OCI-LY1 (cell line): ENCODE measurements at regions not wholly inside any gene's neighbourhood (a gene's known extent, or its start where the extent isn't known, plus 50 kb on each side); places are given as distances from the start of the nearest gene placed in this dataset.

ENCODE experiments used
- H2AFZ ChIP-seq: fragments of 200-600 bp; sonication (generic), shearing (Covaris generic); 2 replicates; pipeline ENCODE4 v1.6.0; 2014; ENCODE audit warnings: antibody characterized with exemption, mild to moderate bottlenecking, low read length
- H3F3A ChIP-seq: fragments of 200-600 bp; sonication (generic), shearing (Covaris generic); 2 replicates; pipeline ENCODE4 v1.6.0; 2014; ENCODE audit warnings: mild to moderate bottlenecking, antibody characterized with exemption, low read length, moderate library complexity; ENCODE audit not compliant: insufficient read depth
- H3K27ac ChIP-seq: fragments of 200-600 bp; sonication (generic); 2 replicates; pipeline ENCODE4 v1.5.1; 2014; ENCODE audit warnings: low read length, mixed run types, mild to moderate bottlenecking, low read depth; ENCODE audit not compliant: poor library complexity, severe bottlenecking
- H3K27me3 ChIP-seq: fragments of 200-600 bp; sonication (generic); 2 replicates; pipeline ENCODE4 v1.6.0; 2014; ENCODE audit warnings: antibody characterized with exemption, mild to moderate bottlenecking, low read length, moderate library complexity; ENCODE audit not compliant: insufficient read depth
- H3K36me3 ChIP-seq: fragments of 200-600 bp; sonication (generic); 2 replicates; pipeline ENCODE4 v1.6.1; 2014; ENCODE audit warnings: mild to moderate bottlenecking, antibody characterized with exemption, low read length, moderate library complexity, mixed read lengths; ENCODE audit not compliant: insufficient read depth
- H3K4me1 ChIP-seq: fragments of 200-600 bp; sonication (generic); 2 replicates; pipeline ENCODE4 v1.5.1; 2014; ENCODE audit warnings: mild to moderate bottlenecking, low read length, moderate library complexity; ENCODE audit not compliant: insufficient read depth, severe bottlenecking
- H3K4me2 ChIP-seq: fragments of 200-600 bp; sonication (generic), shearing (Covaris generic); 2 replicates; pipeline ENCODE4 v1.6.1; 2014; ENCODE audit warnings: low read length
- H3K4me3 ChIP-seq: fragments of 200-600 bp; sonication (generic); 2 replicates; pipeline ENCODE4 v1.5.1; 2014; ENCODE audit warnings: low read length, low read depth, mild to moderate bottlenecking, mixed read lengths; ENCODE audit not compliant: poor library complexity, severe bottlenecking
- H3K79me2 ChIP-seq: fragments of 200-600 bp; shearing (Covaris generic); 2 replicates; pipeline ENCODE4 v1.6.1; 2016; ENCODE audit warnings: mixed run types, low read length, mixed read lengths; ENCODE audit not compliant: insufficient read depth
- H3K9ac ChIP-seq: fragments of 200-600 bp; sonication (generic), shearing (Covaris generic); 2 replicates; pipeline ENCODE4 v1.6.1; 2014; ENCODE audit warnings: mild to moderate bottlenecking, low read length, mixed read lengths
- H3K9me2 ChIP-seq: fragments of 200-600 bp; sonication (generic), shearing (Covaris generic); 2 replicates; pipeline ENCODE4 v1.6.1; 2014; ENCODE audit warnings: low read depth, mild to moderate bottlenecking, low read length, mixed read lengths
- H3K9me3 ChIP-seq: fragments of 200-600 bp; shearing (Covaris generic); 2 replicates; pipeline ENCODE4 v1.6.1; 2014; ENCODE audit warnings: low read length, mixed read lengths
- H4K20me1 ChIP-seq: fragments of 200-600 bp; sonication (generic), shearing (Covaris generic); 2 replicates; pipeline ENCODE4 v1.6.0; 2016; ENCODE audit warnings: mild to moderate bottlenecking, low read length; ENCODE audit not compliant: insufficient read depth
- CTCF ChIP-seq: fragments of 200-600 bp; sonication (generic), shearing (Covaris generic); IDR thresholded peaks from 2 replicates; pipeline ENCODE4 v1.5.1; 2017; ENCODE audit warnings: mild to moderate bottlenecking, antibody characterized with exemption, low read length, moderate library complexity, mixed read lengths
- EZH2 ChIP-seq: fragments of 200-600 bp; sonication (generic), shearing (Covaris generic); IDR thresholded peaks from 2 replicates; pipeline ENCODE4 v1.8.0; 2017; ENCODE audit warnings: borderline replicate concordance, mixed run types, mild to moderate bottlenecking, antibody characterized with exemption, low read length, moderate library complexity, mixed read lengths

GRCh38 chr13:31521435-31521834 lies 217.9 kb upstream of the RXFP2 start:
- H3K36me3 ChIP-seq: no peaks in the 10 kb centered on the region
- no peaks in the 10 kb centered on the region for H3K9me3 ChIP-seq
- no peaks in the 10 kb centered on the region for H3K4me1 ChIP-seq
- no peak overlapping the region for H3K4me3 ChIP-seq
- no peak overlapping the region for H2AFZ ChIP-seq
- H4K20me1 ChIP-seq: no peaks in the 10 kb centered on the region
- H3K27me3 ChIP-seq: no peaks in the 10 kb centered on the region
- no peak overlapping the region for H3K4me2 ChIP-seq
- H3K9me2 ChIP-seq: no peaks in the 10 kb centered on the region
- no peaks in the 10 kb centered on the region for H3F3A ChIP-seq
- no peak overlapping the region for H3K27ac ChIP-seq
- no peak overlapping the region for H3K9ac ChIP-seq
- TF ChIP-seq CTCF: no peak
- no peak for TF ChIP-seq EZH2
- no peaks in the 10 kb centered on the region for H3K79me2 ChIP-seq

- Histone ChIP-seq H3K4me3 (no peak overlapping the region), H3K9me3 (no peaks in the 10 kb centered on the region), H3K79me2 (no peaks in the 10 kb centered on the region), H3K36me3 (no peaks in the 10 kb centered on the region), H3K27me3 (no peaks in the 10 kb centered on the region), H4K20me1 (no peaks in the 10 kb centered on the region), H3K4me2 (no peak overlapping the region), H3K9ac (no peak overlapping the region), H3F3A (no peaks in the 10 kb centered on the region), H2AFZ (no peak overlapping the region), H3K4me1 (no peaks in the 10 kb centered on the region), H3K9me2 (no peaks in the 10 kb centered on the region), H3K27ac (no peak overlapping the region)
- no peak for TF ChIP-seq CTCF
- TF ChIP-seq EZH2: no peak
Measured at GRCh38 chr13:31522396-31522795, 216.9 kb upstream of the RXFP2 start.

- no peaks in the 10 kb centered on the region for H3K36me3 ChIP-seq
- H3K4me2 ChIP-seq: no peak overlapping the region
- H2AFZ ChIP-seq: no peak overlapping the region
- no peaks in the 10 kb centered on the region for H4K20me1 ChIP-seq
- no peaks in the 10 kb centered on the region for H3K9me3 ChIP-seq
- no peaks in the 10 kb centered on the region for H3K9me2 ChIP-seq
- TF ChIP-seq CTCF (no peak), EZH2 (no peak)
- H3K27ac ChIP-seq: no peak overlapping the region
- H3K9ac ChIP-seq: no peak overlapping the region
- H3K27me3 ChIP-seq: no peaks in the 10 kb centered on the region
- no peak overlapping the region for H3K4me3 ChIP-seq
- H3K79me2 ChIP-seq: no peaks in the 10 kb centered on the region
- H3K4me1 ChIP-seq: no peaks in the 10 kb centered on the region
- H3F3A ChIP-seq: no peaks in the 10 kb centered on the region
Measured at GRCh38 chr13:31528176-31528575, 211.2 kb upstream of the RXFP2 start.
